HEK293 (cell line): ENCODE measurements at regions not wholly inside any gene's neighbourhood (a gene's known extent, or its start where the extent isn't known, plus 50 kb on each side); places are given as distances from the start of the nearest gene placed in this dataset.

Experiments used
- CTCF ChIA-PET: fragments of 350-600 bp; formaldehyde crosslinking; extraction: SDS; loops from one replicate; lab custom pipeline; 2021; ENCODE audit warnings: antibody characterized with exemption; lab: Yijun Ruan, JAX
- POLR2A ChIA-PET: fragments of 300-600 bp; formaldehyde crosslinking; extraction: SDS; loops from one replicate; lab custom pipeline; 2020; ENCODE audit warnings: antibody characterized with exemption, inconsistent platforms; lab: Yijun Ruan, JAX
- H3K27ac ChIP-seq: fragments of 200-500 bp; sonication (Bioruptor generic); 2 replicates; pipeline ENCODE4 v1.5.1; 2014; ENCODE audit warnings: low read depth, low read length, control low read depth, inconsistent platforms; ENCODE audit errors: extremely low read depth
- H3K36me3 ChIP-seq, 2 experiments: fragments of 200-500 bp in 1 of 2; sonication (Bioruptor generic) in 1 of 2; 1 replicate in 1 of 2; 2 replicates in 1 of 2; pipeline ENCODE4 v1.5.1; 2014 to 2017; ENCODE audit warnings: inconsistent platforms in 2 of 2, low read length in 2 of 2; ENCODE audit not compliant: control insufficient read depth in 2 of 2, insufficient read depth in 1 of 2
- H3K4me1 ChIP-seq: fragments of 200-500 bp; sonication (Bioruptor generic); 2 replicates; pipeline ENCODE4 v1.5.1; 2014; ENCODE audit warnings: mild to moderate bottlenecking, low read length, inconsistent platforms; ENCODE audit not compliant: control insufficient read depth, insufficient read depth
- H3K4me3 ChIP-seq: 2 replicates; pipeline ENCODE4 v1.5.1; 2011; ENCODE audit warnings: low read depth, mild to moderate bottlenecking, control low read depth, low read length, moderate library complexity
- H3K9me3 ChIP-seq: fragments of 200-500 bp; sonication (Bioruptor generic); 2 replicates; pipeline ENCODE4 v1.5.1; 2014; ENCODE audit warnings: low read depth, low read length, inconsistent platforms; ENCODE audit not compliant: control insufficient read depth, insufficient read depth
- ELK4 ChIP-seq: IDR thresholded peaks from 2 replicates; pipeline ENCODE4 v1.6.1; 2011; ENCODE audit warnings: mild to moderate bottlenecking, low read depth, low read length, borderline replicate concordance
- GFI1B ChIP-seq: fragments of 450-650 bp; formaldehyde crosslinking; IDR thresholded peaks from 2 replicates; pipeline ENCODE4 v1.5.1; 2016; ENCODE audit warnings: missing biosample characterization, missing genetic modification characterization
- HOXC10 ChIP-seq: sonication (generic); formaldehyde crosslinking; IDR thresholded peaks from 2 replicates; pipeline ENCODE4 v1.8.1; 2023; ENCODE audit warnings: mild to moderate bottlenecking, missing genetic modification reagents
- KLF8 ChIP-seq: fragments of 450-650 bp; formaldehyde crosslinking; IDR thresholded peaks from 2 replicates; pipeline ENCODE4 v1.5.1; 2016; ENCODE audit warnings: missing biosample characterization, missing genetic modification characterization
- PATZ1 ChIP-seq: fragments of 450-650 bp; formaldehyde crosslinking; IDR thresholded peaks from 2 replicates; pipeline ENCODE4 v1.5.1; 2016; ENCODE audit warnings: missing biosample characterization, missing genetic modification characterization
- SCRT2 ChIP-seq: fragments of 450-650 bp; formaldehyde crosslinking; IDR thresholded peaks from 2 replicates; pipeline ENCODE4 v1.5.1; 2016; ENCODE audit warnings: missing biosample characterization, missing genetic modification characterization
- ZNF10 ChIP-seq: fragments of 450-650 bp; formaldehyde crosslinking; IDR thresholded peaks from 2 replicates; pipeline ENCODE4 v1.5.1; 2017; ENCODE audit warnings: missing biosample characterization, missing genetic modification characterization
- ZNF211 ChIP-seq: fragments of 450-650 bp; formaldehyde crosslinking; IDR thresholded peaks from 2 replicates; pipeline ENCODE4 v1.5.1; 2016; ENCODE audit warnings: low read depth, missing biosample characterization, missing genetic modification characterization
- ZNF221 ChIP-seq: fragments of 450-650 bp; formaldehyde crosslinking; IDR thresholded peaks from 2 replicates; pipeline ENCODE4 v1.5.1; 2017; ENCODE audit warnings: missing biosample characterization, missing genetic modification characterization, borderline replicate concordance
- ZNF292 ChIP-seq: fragments of 450-650 bp; formaldehyde crosslinking; IDR thresholded peaks from 2 replicates; pipeline ENCODE4 v1.5.1; 2016; ENCODE audit warnings: low read depth, missing biosample characterization, missing genetic modification characterization, borderline replicate concordance
- ZNF335 ChIP-seq: fragments of 450-650 bp; formaldehyde crosslinking; conservative IDR thresholded peaks from 2 replicates; pipeline ENCODE4 v1.5.1; 2016; ENCODE audit warnings: missing biosample characterization, missing genetic modification characterization
- ZNF48 ChIP-seq: fragments of 450-650 bp; formaldehyde crosslinking; IDR thresholded peaks from 2 replicates; pipeline ENCODE4 v1.5.1; 2016; ENCODE audit warnings: missing biosample characterization, missing genetic modification characterization
- ZNF558 ChIP-seq: fragments of 450-650 bp; formaldehyde crosslinking; IDR thresholded peaks from 2 replicates; pipeline ENCODE4 v1.5.1; 2016; ENCODE audit warnings: missing biosample characterization, missing genetic modification characterization
- ZNF747 ChIP-seq: fragments of 450-650 bp; formaldehyde crosslinking; IDR thresholded peaks from 2 replicates; pipeline ENCODE4 v1.5.1; 2016; ENCODE audit warnings: missing biosample characterization, missing genetic modification characterization
- TF ChIP-seq, protein P1 (sequence below): fragments of 450-650 bp; formaldehyde crosslinking; IDR thresholded peaks from 2 replicates; pipeline ENCODE4 v1.5.1; 2016; ENCODE audit warnings: missing biosample characterization, missing genetic modification characterization
- TF ChIP-seq, protein P2 (sequence below): fragments of 450-650 bp; formaldehyde crosslinking; IDR thresholded peaks from 2 replicates; pipeline ENCODE4 v1.5.1; 2017; ENCODE audit warnings: missing biosample characterization, missing genetic modification characterization
- TF ChIP-seq, protein P3 (sequence below): sonication (generic); formaldehyde crosslinking; IDR thresholded peaks from 2 replicates; pipeline ENCODE4 v1.8.1; 2022; ENCODE audit warnings: mild to moderate bottlenecking, moderate library complexity, missing genetic modification reagents
- TF ChIP-seq, protein P4 (sequence below): fragments of 450-650 bp; formaldehyde crosslinking; IDR thresholded peaks from 2 replicates; pipeline ENCODE4 v1.5.1; 2016; ENCODE audit warnings: missing biosample characterization, missing genetic modification characterization
- TF ChIP-seq, protein P5 (sequence below): fragments of 450-650 bp; formaldehyde crosslinking; IDR thresholded peaks from 2 replicates; pipeline ENCODE4 v1.5.1; 2016; ENCODE audit warnings: missing biosample characterization, missing genetic modification characterization, low read depth

DNA sequence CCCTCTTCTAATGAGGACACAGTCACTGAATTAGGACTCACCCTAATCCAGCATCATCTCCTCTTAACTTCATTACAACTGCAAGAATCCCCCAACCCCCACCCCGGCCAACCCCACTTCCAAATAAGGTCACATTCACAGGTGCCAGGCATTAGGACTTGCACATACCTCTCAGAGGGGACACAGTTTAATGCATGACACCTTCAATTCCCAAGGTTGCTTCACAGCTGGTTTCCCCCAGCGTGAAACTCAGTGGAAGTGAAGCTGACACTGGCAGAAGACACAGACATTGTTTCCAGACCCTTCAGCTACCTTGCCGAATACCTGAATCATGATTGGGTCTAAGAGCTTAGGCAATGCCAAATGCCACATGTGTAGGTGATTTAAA is 217.0 kb upstream of the DYNLRB2 start:
- H3K36me3 ChIP-seq = no peaks in the 10 kb centered on the region
- no peak overlapping the region for H3K27ac ChIP-seq
- CTCF ChIA-PET = no interaction called here
- no peaks in the 10 kb centered on the region for H3K4me1 ChIP-seq
- POLR2A ChIA-PET = no interaction called here
- TF ChIP-seq ELK4 (no peak), ZNF747 (no peak), ZNF48 (tag by site-specific recombination) (no peak), PATZ1 (tag by site-specific recombination) (no peak), KLF8 (tag by site-specific recombination) (no peak), ZNF221 (tag by site-specific recombination) (no peak), SCRT2 (tag by site-specific recombination) (no peak), GFI1B (tag by site-specific recombination) (no peak), ZNF211 (tag by site-specific recombination) (no peak)
- TF ChIP-seq, protein P1, sequence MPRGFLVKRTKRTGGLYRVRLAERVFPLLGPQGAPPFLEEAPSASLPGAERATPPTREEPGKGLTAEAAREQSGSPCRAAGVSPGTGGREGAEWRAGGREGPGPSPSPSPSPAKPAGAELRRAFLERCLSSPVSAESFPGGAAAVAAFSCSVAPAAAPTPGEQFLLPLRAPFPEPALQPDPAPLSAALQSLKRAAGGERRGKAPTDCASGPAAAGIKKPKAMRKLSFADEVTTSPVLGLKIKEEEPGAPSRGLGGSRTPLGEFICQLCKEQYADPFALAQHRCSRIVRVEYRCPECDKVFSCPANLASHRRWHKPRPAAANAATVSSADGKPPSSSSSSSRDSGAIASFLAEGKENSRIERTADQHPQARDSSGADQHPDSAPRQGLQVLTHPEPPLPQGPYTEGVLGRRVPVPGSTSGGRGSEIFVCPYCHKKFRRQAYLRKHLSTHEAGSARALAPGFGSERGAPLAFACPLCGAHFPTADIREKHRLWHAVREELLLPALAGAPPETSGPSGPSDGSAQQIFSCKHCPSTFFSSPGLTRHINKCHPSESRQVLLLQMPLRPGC = no peak
- TF ChIP-seq, protein P2, sequence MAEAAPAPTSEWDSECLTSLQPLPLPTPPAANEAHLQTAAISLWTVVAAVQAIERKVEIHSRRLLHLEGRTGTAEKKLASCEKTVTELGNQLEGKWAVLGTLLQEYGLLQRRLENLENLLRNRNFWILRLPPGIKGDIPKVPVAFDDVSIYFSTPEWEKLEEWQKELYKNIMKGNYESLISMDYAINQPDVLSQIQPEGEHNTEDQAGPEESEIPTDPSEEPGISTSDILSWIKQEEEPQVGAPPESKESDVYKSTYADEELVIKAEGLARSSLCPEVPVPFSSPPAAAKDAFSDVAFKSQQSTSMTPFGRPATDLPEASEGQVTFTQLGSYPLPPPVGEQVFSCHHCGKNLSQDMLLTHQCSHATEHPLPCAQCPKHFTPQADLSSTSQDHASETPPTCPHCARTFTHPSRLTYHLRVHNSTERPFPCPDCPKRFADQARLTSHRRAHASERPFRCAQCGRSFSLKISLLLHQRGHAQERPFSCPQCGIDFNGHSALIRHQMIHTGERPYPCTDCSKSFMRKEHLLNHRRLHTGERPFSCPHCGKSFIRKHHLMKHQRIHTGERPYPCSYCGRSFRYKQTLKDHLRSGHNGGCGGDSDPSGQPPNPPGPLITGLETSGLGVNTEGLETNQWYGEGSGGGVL (tag by site-specific recombination) = no peak
- TF ChIP-seq, protein P3, sequence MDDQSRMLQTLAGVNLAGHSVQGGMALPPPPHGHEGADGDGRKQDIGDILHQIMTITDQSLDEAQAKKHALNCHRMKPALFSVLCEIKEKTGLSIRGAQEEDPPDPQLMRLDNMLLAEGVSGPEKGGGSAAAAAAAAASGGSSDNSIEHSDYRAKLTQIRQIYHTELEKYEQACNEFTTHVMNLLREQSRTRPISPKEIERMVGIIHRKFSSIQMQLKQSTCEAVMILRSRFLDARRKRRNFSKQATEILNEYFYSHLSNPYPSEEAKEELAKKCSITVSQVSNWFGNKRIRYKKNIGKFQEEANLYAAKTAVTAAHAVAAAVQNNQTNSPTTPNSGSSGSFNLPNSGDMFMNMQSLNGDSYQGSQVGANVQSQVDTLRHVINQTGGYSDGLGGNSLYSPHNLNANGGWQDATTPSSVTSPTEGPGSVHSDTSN = no peak
- TF ChIP-seq, protein P4, sequence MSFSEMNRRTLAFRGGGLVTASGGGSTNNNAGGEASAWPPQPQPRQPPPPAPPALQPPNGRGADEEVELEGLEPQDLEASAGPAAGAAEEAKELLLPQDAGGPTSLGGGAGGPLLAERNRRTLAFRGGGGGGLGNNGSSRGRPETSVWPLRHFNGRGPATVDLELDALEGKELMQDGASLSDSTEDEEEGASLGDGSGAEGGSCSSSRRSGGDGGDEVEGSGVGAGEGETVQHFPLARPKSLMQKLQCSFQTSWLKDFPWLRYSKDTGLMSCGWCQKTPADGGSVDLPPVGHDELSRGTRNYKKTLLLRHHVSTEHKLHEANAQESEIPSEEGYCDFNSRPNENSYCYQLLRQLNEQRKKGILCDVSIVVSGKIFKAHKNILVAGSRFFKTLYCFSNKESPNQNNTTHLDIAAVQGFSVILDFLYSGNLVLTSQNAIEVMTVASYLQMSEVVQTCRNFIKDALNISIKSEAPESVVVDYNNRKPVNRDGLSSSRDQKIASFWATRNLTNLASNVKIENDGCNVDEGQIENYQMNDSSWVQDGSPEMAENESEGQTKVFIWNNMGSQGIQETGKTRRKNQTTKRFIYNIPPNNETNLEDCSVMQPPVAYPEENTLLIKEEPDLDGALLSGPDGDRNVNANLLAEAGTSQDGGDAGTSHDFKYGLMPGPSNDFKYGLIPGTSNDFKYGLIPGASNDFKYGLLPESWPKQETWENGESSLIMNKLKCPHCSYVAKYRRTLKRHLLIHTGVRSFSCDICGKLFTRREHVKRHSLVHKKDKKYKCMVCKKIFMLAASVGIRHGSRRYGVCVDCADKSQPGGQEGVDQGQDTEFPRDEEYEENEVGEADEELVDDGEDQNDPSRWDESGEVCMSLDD (tag by site-specific recombination) = no peak
- H3K9me3 ChIP-seq = no peaks in the 10 kb centered on the region
- H3K4me3 ChIP-seq = no peak overlapping the region

- CTCF ChIA-PET = no interaction called here
- H3K4me3 ChIP-seq = no peak overlapping the region
- no peaks in the 10 kb centered on the region for H3K36me3 ChIP-seq
- H3K4me1 ChIP-seq = no peaks in the 10 kb centered on the region
- no peak for TF ChIP-seq ZNF10
- no peak for TF ChIP-seq ZNF558
- TF ChIP-seq HOXC10 = no peak
- no peak for TF ChIP-seq ZNF335
- TF ChIP-seq, protein P5, sequence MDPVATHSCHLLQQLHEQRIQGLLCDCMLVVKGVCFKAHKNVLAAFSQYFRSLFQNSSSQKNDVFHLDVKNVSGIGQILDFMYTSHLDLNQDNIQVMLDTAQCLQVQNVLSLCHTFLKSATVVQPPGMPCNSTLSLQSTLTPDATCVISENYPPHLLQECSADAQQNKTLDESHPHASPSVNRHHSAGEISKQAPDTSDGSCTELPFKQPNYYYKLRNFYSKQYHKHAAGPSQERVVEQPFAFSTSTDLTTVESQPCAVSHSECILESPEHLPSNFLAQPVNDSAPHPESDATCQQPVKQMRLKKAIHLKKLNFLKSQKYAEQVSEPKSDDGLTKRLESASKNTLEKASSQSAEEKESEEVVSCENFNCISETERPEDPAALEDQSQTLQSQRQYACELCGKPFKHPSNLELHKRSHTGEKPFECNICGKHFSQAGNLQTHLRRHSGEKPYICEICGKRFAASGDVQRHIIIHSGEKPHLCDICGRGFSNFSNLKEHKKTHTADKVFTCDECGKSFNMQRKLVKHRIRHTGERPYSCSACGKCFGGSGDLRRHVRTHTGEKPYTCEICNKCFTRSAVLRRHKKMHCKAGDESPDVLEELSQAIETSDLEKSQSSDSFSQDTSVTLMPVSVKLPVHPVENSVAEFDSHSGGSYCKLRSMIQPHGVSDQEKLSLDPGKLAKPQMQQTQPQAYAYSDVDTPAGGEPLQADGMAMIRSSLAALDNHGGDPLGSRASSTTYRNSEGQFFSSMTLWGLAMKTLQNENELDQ (tag by site-specific recombination) = no peak
- no peak for TF ChIP-seq ZNF292 (tag by site-specific recombination)
- H3K9me3 ChIP-seq = no peaks in the 10 kb centered on the region
- POLR2A ChIA-PET = no interaction called here
- no peak overlapping the region for H3K27ac ChIP-seq
These were observed 217.5 kb upstream of the DYNLRB2 start for GRCh38 chr16:80323187-80323807.
